Esophagus squamous epithelium (tissue), 4 donors: ENCODE measurements at regions not wholly inside any gene's neighbourhood (a gene's known extent, or its start where the extent isn't known, plus 50 kb on each side); places are given as distances from the start of the nearest gene placed in this dataset.

Source experiments
- POLR2A ChIP-seq, 4 donors: fragments of 450-650 bp; IDR thresholded peaks; one replicate each; pipeline ENCODE4 v1.6.1; 2017; ENCODE audit warnings: antibody characterized with exemption in 4 of 4, mild to moderate bottlenecking in 4 of 4, moderate library complexity in 3 of 4
- TF ChIP-seq, protein P1 (sequence below), 6 experiments: fragments of 450-650 bp in 4 of 6; fragments of 200-600 bp in 2 of 6; sonication (generic) in 2 of 6; IDR thresholded peaks; one replicate each; pipeline ENCODE4 v1.5.1; 2016 to 2019; ENCODE audit warnings: antibody characterized with exemption in 6 of 6, mild to moderate bottlenecking in 4 of 6, moderate library complexity in 4 of 6

DNA sequence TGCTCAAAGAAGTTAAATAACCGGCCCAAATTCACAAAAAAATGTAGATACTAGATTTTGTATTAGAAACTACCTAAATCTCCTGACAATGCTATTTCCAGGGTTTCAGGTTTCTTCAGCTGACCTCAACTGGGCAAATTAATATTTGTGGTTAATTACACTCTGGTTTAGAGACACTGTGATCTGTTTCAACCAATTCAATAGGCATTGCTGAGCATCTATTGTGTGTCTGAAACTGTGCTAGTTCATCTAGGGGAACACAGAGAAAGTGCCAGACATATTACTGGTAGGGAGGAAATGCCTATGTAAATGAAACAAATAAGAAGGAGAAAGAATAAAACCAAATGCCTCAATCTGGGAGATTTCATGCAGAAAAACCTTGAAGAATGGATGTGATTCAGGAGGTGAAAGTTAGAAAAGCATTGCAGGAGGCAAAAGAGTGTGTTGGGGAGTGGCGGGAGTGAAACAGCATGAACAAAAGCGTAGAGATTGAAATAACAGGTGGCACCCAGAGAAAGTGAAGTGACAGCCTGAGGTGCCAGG lies 51.3 kb upstream of the IVNS1ABP start:
- TF ChIP-seq, protein P1, sequence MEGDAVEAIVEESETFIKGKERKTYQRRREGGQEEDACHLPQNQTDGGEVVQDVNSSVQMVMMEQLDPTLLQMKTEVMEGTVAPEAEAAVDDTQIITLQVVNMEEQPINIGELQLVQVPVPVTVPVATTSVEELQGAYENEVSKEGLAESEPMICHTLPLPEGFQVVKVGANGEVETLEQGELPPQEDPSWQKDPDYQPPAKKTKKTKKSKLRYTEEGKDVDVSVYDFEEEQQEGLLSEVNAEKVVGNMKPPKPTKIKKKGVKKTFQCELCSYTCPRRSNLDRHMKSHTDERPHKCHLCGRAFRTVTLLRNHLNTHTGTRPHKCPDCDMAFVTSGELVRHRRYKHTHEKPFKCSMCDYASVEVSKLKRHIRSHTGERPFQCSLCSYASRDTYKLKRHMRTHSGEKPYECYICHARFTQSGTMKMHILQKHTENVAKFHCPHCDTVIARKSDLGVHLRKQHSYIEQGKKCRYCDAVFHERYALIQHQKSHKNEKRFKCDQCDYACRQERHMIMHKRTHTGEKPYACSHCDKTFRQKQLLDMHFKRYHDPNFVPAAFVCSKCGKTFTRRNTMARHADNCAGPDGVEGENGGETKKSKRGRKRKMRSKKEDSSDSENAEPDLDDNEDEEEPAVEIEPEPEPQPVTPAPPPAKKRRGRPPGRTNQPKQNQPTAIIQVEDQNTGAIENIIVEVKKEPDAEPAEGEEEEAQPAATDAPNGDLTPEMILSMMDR (IDR thresholded peaks at IDR 0.05) = no peak
- no peak for TF ChIP-seq POLR2A (IDR thresholded peaks at IDR 0.05)
